ENCODE measurements at regions not wholly inside any gene's neighbourhood (a gene's known extent, or its start where the extent isn't known, plus 50 kb on each side); places are given as distances from the start of the nearest gene placed in this dataset.

DNA sequence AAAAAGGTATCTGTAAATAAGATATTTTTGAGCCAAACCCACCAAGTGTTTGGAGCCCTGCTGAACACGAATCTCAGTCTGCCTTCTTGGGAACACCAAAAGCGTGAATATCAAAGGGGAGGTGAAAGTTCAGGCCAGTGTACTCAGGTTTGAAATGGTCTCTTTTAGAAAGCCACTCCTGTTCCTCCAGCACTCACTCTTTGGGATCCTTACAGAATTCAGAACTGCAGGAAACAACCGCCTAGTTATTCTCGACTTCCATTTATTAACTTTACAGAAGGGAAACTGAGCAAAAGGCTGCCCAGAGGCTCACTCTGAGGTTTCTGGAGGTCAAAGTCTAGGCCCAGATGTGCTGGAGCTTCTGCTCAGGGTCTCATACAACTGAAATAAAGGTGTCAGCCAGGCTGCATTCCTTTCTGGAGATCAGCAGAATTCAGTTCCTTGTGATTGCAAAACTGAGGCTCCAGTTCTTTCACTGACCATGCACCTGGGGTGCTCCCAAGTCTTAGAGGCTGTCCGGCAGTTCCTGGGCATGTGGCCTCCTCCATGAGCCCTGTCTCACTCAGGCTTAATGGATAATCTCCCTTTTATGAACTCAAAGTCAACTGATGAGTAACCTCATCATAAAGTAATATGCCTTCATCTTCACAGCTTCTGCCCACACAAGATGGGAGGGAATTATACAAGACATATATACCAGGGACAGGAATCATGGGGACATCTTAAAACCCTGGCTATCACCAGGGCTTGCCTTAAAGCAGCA is 65.5 kb upstream of the TNFAIP3 start:
- TF ChIP-seq YY1 (IDR thresholded peaks at IDR 0.05; ENCODE audit: low read depth) (no peak), TEAD4 (IDR thresholded peaks at IDR 0.05) (no peak), EP300 (IDR thresholded peaks at IDR 0.05; ENCODE audit: borderline replicate concordance) (no peak), FOXM1 (IDR thresholded peaks at IDR 0.05; ENCODE audit: borderline replicate concordance, low read depth) (no peak), RAD21 (IDR thresholded peaks at IDR 0.05; ENCODE audit: low read depth) (no peak), TAF1 (IDR thresholded peaks at IDR 0.05; ENCODE audit: low read depth) (no peak), EGR1 (IDR thresholded peaks at IDR 0.05) (no peak), CEBPB (IDR thresholded peaks at IDR 0.05) (no peak), NFIC (IDR thresholded peaks at IDR 0.05) (no peak), CREB1 (IDR thresholded peaks at IDR 0.05; ENCODE audit: low read depth) (no peak), TCF12 (IDR thresholded peaks at IDR 0.05; ENCODE audit: low read depth) (no peak)
- TF ChIP-seq, protein P1, sequence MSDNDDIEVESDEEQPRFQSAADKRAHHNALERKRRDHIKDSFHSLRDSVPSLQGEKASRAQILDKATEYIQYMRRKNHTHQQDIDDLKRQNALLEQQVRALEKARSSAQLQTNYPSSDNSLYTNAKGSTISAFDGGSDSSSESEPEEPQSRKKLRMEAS (IDR thresholded peaks at IDR 0.05), result no peak
- TF ChIP-seq, protein P2, sequence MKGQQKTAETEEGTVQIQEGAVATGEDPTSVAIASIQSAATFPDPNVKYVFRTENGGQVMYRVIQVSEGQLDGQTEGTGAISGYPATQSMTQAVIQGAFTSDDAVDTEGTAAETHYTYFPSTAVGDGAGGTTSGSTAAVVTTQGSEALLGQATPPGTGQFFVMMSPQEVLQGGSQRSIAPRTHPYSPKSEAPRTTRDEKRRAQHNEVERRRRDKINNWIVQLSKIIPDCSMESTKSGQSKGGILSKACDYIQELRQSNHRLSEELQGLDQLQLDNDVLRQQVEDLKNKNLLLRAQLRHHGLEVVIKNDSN (IDR thresholded peaks at IDR 0.05), result no peak
- TF ChIP-seq, protein P3, sequence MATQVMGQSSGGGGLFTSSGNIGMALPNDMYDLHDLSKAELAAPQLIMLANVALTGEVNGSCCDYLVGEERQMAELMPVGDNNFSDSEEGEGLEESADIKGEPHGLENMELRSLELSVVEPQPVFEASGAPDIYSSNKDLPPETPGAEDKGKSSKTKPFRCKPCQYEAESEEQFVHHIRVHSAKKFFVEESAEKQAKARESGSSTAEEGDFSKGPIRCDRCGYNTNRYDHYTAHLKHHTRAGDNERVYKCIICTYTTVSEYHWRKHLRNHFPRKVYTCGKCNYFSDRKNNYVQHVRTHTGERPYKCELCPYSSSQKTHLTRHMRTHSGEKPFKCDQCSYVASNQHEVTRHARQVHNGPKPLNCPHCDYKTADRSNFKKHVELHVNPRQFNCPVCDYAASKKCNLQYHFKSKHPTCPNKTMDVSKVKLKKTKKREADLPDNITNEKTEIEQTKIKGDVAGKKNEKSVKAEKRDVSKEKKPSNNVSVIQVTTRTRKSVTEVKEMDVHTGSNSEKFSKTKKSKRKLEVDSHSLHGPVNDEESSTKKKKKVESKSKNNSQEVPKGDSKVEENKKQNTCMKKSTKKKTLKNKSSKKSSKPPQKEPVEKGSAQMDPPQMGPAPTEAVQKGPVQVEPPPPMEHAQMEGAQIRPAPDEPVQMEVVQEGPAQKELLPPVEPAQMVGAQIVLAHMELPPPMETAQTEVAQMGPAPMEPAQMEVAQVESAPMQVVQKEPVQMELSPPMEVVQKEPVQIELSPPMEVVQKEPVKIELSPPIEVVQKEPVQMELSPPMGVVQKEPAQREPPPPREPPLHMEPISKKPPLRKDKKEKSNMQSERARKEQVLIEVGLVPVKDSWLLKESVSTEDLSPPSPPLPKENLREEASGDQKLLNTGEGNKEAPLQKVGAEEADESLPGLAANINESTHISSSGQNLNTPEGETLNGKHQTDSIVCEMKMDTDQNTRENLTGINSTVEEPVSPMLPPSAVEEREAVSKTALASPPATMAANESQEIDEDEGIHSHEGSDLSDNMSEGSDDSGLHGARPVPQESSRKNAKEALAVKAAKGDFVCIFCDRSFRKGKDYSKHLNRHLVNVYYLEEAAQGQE (IDR thresholded peaks at IDR 0.05; ENCODE audit: low read depth), result no peak
